GF-D8 (cell line): ENCODE measurements at regions not wholly inside any gene's neighbourhood (a gene's known extent, or its start where the extent isn't known, plus 50 kb on each side); places are given as distances from the start of the nearest gene placed in this dataset.

Experiments used
- DNase-seq: peaks from one replicate; lab custom pipeline; 2025; lab: John Stamatoyannopoulos, UW

DNA sequence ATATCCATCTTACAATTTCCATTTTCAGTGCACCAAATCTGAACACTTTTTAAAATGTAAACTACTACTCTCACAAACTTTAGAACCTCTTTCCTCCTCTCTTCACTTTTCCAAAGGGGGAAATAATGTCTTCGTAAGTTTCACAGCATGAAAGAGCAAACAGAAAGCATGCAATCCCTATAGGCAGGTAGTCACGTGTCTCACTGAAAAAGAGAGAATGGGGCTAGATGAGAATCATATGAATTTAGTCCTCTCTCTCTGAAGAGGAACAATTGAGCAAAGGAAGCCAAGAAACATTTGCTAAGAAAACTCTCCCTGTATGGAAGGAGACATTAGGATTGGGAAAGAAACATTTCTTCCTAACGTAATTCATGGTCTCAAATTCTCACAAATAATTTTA is 613.9 kb downstream of the PLA2G4A start:
- DNase-seq, result no peak

DNA sequence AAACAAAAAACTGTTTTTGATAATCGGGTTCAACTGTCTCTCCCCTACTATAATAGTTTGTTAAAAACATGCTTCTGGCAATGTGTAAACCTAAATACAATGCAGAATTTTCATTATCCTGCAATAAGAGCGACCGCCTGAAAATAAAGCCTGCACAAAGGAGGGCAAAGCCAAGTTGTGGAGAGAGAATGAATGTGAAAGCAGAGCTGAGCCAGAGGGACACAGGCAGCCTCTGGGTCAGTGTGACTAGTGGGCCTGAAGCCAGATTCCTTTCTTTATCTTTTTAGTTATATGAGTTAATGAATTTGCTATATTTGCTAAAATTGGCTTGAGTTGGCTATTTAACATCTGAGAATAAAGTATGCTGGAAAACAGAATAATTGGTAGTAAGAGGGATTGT is 615.2 kb downstream of the PLA2G4A start:
- no peak for DNase-seq

GRCh38 chr1:187445066-187445465 is 616.3 kb downstream of the PLA2G4A start:
- no peak for DNase-seq

GRCh38 chr1:187451238-187451637 is 622.5 kb downstream of the PLA2G4A start:
- DNase-seq, result no peak

GRCh38 chr1:187454010-187454409 is 625.3 kb downstream of the PLA2G4A start:
- DNase-seq, result no peak

- DNase-seq, result no peak
These were observed 627.7 kb downstream of the PLA2G4A start for GRCh38 chr1:187456446-187456845.

- DNase-seq, result no peak
These were observed 631.3 kb downstream of the PLA2G4A start for GRCh38 chr1:187460093-187460492.

GRCh38 chr1:187464320-187464719 is 635.6 kb downstream of the PLA2G4A start:
- no peak for DNase-seq

DNA sequence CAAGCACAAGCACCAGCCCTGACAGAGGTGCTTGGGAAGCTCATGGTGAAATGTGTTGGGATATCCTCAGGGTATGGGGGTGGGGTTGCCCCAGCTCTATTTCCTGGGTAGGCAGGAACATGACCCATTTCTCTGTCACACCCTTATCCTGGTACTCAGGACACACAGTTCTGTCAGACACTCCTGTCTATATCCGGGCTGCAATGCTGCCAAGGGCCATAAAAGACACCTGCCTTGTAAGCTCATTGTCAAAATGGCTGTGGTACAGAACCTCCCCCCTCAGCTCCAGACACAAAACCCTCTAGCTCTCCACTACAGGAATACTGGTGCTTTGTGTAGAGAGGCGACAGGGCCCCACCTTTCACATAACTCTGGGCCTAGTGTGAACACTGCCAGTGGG is 636.7 kb downstream of the PLA2G4A start:
- DNase-seq, result no peak

- DNase-seq, result no peak
These were observed 641.1 kb downstream of the PLA2G4A start for GRCh38 chr1:187469836-187470235.

GRCh38 chr1:187471555-187471954 is 642.8 kb downstream of the PLA2G4A start:
- DNase-seq, result no peak

DNA sequence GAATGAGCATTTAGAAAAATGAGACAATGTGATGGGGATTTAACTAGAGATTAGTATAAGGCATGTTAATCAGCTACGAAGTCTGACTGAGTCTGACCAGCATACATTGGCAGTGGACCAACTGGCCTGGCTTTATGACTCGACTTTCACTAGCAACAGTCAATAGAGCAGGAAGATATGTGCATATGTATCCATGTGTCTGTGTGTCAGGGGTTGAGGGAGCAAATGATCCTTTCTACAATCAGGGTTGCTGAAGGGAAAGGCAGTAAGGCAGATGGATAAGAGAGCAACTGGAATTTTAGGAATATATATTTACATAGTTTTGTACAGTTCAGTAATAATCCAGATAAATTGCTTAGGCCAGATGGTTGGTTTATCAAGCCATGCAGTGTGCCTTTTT is 645.6 kb downstream of the PLA2G4A start:
- DNase-seq, result no peak

DNA sequence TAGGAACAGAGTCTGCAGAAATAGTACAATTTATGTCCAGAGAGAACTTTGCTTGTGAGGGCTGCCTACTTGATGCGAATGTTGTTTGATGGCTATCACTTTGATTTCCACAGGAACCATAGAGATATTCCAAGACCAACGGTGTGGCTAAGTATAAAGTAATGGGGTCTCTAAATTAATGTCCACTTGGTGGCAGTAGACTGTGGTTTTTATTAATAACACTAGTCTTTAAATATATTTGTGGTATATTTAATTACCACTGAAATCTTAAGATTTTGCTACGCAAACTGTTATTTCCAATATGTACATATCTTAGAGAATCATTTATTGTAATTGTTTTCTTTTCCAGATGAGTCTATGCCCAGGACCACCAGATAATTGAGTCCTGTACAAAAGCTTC is 647.9 kb downstream of the PLA2G4A start:
- no peak for DNase-seq

- DNase-seq, result no peak
These were observed 648.4 kb downstream of the PLA2G4A start for GRCh38 chr1:187477103-187477502.

- no peak for DNase-seq
These were observed 648.8 kb downstream of the PLA2G4A start for GRCh38 chr1:187477535-187477934.

GRCh38 chr1:187481581-187482148 is 652.9 kb downstream of the PLA2G4A start:
- DNase-seq, result no peak

- no peak for DNase-seq
These were observed 661.5 kb downstream of the PLA2G4A start for GRCh38 chr1:187490266-187490665.

GRCh38 chr1:187491082-187491720 is 662.5 kb downstream of the PLA2G4A start:
- DNase-seq, result no peak

GRCh38 chr1:187498028-187498427 is 669.3 kb downstream of the PLA2G4A start:
- DNase-seq, result no peak

DNA sequence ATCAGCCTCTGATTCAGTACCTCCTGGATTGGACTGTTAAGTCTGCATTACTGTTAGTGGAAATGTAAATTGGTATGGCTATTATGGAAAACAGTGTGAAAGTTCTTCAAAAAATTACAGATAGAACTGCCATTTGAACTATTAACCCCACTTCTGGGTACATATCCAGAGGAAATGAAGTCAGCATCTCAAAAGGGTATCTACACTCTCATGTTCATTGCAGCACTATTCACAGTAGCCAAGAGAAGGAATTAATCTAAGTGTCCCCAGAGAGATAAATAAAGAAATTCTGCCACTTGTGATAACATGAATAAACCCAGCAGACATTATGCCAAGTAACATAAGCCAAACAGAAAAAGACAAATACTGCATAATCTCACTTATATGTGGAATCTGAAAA is 676.0 kb downstream of the PLA2G4A start:
- no peak for DNase-seq

- no peak for DNase-seq
These were observed 680.3 kb downstream of the PLA2G4A start for GRCh38 chr1:187509091-187509490.

DNA sequence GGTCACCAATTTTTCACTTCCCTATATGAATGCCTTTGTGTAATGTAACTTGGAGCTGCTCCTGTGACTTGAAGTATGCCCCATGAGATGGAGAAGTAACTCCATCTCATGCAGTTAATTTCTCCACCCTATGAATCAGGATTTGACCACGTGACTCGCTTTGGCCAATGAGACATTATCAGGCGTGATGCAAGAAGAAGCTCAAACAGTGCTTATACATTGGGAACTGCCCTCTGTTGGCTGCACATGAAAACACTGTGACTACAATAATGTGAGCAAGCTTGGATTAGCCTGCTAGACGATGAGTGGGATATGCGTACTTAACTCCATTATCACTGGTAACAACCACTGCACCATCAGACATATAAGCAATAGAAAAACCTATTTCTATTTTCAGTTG is 684.4 kb downstream of the PLA2G4A start:
- DNase-seq, result no peak

- no peak for DNase-seq
These were observed 685.4 kb downstream of the PLA2G4A start for GRCh38 chr1:187514110-187514509.

GRCh38 chr1:187516874-187517273 is 688.1 kb downstream of the PLA2G4A start:
- DNase-seq, result no peak
